ENCODE measurements at regions not wholly inside any gene's neighbourhood (a gene's known extent, or its start where the extent isn't known, plus 50 kb on each side); places are given as distances from the start of the nearest gene placed in this dataset.

DNA sequence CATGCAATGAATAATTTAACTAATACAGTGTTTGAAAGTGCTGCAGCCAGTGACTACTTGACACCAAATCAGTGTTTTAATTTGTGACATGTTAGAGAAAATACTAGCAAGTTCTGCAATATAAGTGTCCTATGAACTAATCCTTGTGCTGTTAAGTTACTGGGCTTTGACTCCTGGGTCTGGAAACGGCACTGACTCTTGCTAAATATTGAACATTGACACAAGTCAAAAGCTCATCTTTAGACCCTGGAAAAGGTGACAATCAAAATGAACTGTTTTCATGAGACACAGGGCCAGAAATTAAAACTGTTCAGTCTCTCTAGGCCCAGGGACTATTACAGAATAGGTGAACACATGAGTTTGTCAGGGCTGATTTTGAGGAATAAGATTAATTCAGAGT, 268.1 kb downstream of the IPO8 start:
- DNase-seq (ENCODE audit: low read depth in 1 of 2, low spot score in 1 of 2): no peak
- H3K4me1 ChIP-seq: no peaks in the 10 kb centered on the region
- H3K27ac ChIP-seq: no peak overlapping the region
- ATAC-seq: no peak
- CTCF ChIA-PET: no interaction called here
- no peak overlapping the region for H3K4me3 ChIP-seq
- TF ChIP-seq NPAS2 (CRISPR knock-in tag; IDR thresholded peaks at IDR 0.05; ENCODE audit: borderline replicate concordance): no peak
- TF ChIP-seq JUN (IDR thresholded peaks at IDR 0.05): no peak
- TF ChIP-seq CBX2 (IDR thresholded peaks at IDR 0.05; ENCODE audit: borderline replicate concordance, low read depth): no peak
- no peak for TF ChIP-seq ZNF302 (CRISPR knock-in tag; IDR thresholded peaks at IDR 0.05)
- no peak for TF ChIP-seq CHD4 (IDR thresholded peaks at IDR 0.05; ENCODE audit: borderline replicate concordance)
- TF ChIP-seq EHMT2 (IDR thresholded peaks at IDR 0.05; ENCODE audit: low read depth): no peak
- TF ChIP-seq RAD21 (conservative IDR thresholded peaks at IDR 0.05 in 1 of 2, IDR thresholded peaks at IDR 0.05 in 1 of 2): no peak
- TF ChIP-seq, protein P1, sequence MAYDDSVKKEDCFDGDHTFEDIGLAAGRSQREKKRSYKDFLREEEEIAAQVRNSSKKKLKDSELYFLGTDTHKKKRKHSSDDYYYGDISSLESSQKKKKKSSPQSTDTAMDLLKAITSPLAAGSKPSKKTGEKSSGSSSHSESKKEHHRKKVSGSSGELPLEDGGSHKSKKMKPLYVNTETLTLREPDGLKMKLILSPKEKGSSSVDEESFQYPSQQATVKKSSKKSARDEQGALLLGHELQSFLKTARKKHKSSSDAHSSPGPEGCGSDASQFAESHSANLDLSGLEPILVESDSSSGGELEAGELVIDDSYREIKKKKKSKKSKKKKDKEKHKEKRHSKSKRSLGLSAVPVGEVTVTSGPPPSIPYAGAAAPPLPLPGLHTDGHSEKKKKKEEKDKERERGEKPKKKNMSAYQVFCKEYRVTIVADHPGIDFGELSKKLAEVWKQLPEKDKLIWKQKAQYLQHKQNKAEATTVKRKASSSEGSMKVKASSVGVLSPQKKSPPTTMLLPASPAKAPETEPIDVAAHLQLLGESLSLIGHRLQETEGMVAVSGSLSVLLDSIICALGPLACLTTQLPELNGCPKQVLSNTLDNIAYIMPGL (CRISPR knock-in tag; IDR thresholded peaks at IDR 0.05; ENCODE audit: borderline replicate concordance): no peak
- H3K4me2 ChIP-seq: no peak overlapping the region
- POLR2A ChIA-PET: no interaction called here
- WGBS (ENCODE audit: missing lambda C conversion rate): 0% methylated on average over 1 of the region's 1 CpG
- FAIRE-seq: no peak
- no peaks in the 10 kb centered on the region for H3K9me3 ChIP-seq

DNA sequence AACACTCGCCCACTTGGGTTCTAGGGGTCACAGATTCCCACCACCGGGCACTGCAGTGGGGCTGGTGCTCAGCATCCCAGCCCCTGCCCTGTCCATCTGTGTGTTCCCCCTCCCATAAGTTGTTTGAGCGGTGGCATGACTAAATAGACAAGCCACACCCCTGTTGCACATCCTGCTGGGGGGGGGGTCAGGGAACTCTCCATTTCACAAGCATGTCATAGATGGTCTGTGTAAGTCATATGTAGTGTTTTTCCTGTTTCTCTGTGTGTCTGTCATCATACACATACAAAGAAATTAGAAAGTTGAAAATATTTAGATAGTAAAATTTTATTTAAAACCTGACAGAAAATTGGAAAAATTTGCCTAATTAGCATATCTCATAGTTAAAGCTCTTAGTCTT, 270.2 kb downstream of the IPO8 start:
- ChIA-PET CTCF (no interaction called here), POLR2A (no interaction called here)
- 0% methylated on average over 3 of the region's 3 CpGs for WGBS (ENCODE audit: missing lambda C conversion rate)
- Histone ChIP-seq H3K9me3 (no peaks in the 10 kb centered on the region), H3K27ac (no peak overlapping the region), H3K4me2 (no peak overlapping the region), H3K4me3 (no peak overlapping the region), H3K4me1 (no peaks in the 10 kb centered on the region)
- FAIRE-seq: no peak
- no peak for DNase-seq (ENCODE audit: low read depth in 1 of 2, low spot score in 1 of 2)
- no peak for ATAC-seq
- TF ChIP-seq MAFK (IDR thresholded peaks at IDR 0.05; ENCODE audit: partially characterized antibody) (peak; percentile 6), RNF2 (IDR thresholded peaks at IDR 0.05; ENCODE audit: borderline replicate concordance, low read depth) (no peak)

DNA sequence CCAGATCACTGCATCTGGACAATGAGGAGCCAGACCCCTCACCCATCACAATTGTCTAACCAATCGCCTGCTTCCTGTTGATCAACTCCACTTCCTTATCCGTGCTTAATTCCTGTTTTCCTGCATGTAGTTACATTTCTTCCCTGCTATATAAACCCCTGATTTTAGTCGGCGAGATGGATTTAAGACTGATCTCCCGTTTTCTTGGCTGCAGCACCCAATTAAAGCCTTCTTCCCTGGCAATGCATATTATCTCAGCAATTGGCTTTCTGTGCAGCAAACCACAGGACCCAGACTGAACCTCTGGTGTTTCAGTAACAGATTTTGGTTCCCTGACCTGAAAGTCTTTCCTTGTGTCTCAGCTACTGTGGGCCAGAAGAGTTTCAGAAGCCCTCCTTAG, 272.3 kb downstream of the IPO8 start:
- 25% methylated on average over 5 of the region's 5 CpGs for WGBS (ENCODE audit: missing lambda C conversion rate)
- DNase-seq (ENCODE audit: low read depth in 1 of 2, low spot score in 1 of 2): no peak
- H3K9me3 ChIP-seq: no peaks in the 10 kb centered on the region
- ChIA-PET CTCF (no interaction called here), POLR2A (no interaction called here)
- no peak for FAIRE-seq
- ATAC-seq: no peak
- no peak overlapping the region for H3K4me3 ChIP-seq
- TF ChIP-seq POLR2A (IDR thresholded peaks at IDR 0.05; ENCODE audit: low read length) (no peak), MAFK (IDR thresholded peaks at IDR 0.05; ENCODE audit: partially characterized antibody) (no peak), CHD2 (IDR thresholded peaks at IDR 0.05; ENCODE audit: low read length, partially characterized antibody) (no peak), HOXB5 (CRISPR knock-in tag; IDR thresholded peaks at IDR 0.05) (no peak), HEYL (CRISPR knock-in tag; IDR thresholded peaks at IDR 0.05) (no peak), ZFP36 (IDR thresholded peaks at IDR 0.05; ENCODE audit: borderline replicate concordance, partially characterized antibody) (no peak), FOSB (CRISPR knock-in tag; IDR thresholded peaks at IDR 0.05) (no peak), RNF2 (IDR thresholded peaks at IDR 0.05; ENCODE audit: borderline replicate concordance, low read depth) (no peak), CBX2 (IDR thresholded peaks at IDR 0.05; ENCODE audit: borderline replicate concordance, low read depth) (no peak), NR3C1 (IDR thresholded peaks at IDR 0.05) (no peak), NFE2L2 (conservative IDR thresholded peaks at IDR 0.05; ENCODE audit: low read length) (no peak)
- TF ChIP-seq, protein P2, sequence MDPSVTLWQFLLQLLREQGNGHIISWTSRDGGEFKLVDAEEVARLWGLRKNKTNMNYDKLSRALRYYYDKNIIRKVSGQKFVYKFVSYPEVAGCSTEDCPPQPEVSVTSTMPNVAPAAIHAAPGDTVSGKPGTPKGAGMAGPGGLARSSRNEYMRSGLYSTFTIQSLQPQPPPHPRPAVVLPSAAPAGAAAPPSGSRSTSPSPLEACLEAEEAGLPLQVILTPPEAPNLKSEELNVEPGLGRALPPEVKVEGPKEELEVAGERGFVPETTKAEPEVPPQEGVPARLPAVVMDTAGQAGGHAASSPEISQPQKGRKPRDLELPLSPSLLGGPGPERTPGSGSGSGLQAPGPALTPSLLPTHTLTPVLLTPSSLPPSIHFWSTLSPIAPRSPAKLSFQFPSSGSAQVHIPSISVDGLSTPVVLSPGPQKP (IDR thresholded peaks at IDR 0.05; ENCODE audit: low read depth, low read length): no peak
- no peak overlapping the region for H3K27ac ChIP-seq
- H3K4me1 ChIP-seq: no peaks in the 10 kb centered on the region
- no peak overlapping the region for H3K4me2 ChIP-seq

DNA sequence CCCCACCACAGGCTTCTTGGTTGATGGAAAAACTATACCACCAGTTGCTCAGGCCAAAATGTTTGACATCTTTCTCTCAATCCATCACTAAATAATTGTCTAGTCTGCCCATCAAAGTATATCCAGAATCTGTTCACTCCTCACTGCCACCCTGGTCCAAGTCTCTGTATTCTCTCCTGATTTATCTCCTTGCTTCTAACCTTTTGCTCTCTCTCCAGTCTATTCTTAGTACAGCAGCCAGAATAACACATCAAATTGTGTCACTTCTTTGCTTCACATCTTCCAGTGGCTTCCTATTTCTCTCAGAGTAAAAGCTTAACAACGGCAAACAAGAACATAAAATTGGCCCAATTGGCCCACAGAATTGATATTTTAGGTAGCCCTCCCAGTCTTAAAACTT, 272.8 kb downstream of the IPO8 start:
- CTCF ChIA-PET: no interaction called here
- 3% methylated on average over 1 of the region's 1 CpG for WGBS (ENCODE audit: missing lambda C conversion rate)

More for the DNA sequence above, 272.8 kb downstream of the IPO8 start:
- POLR2A ChIA-PET: no interaction called here
- TF ChIP-seq ZC3H11A (IDR thresholded peaks at IDR 0.05): no peak
- H3K27ac ChIP-seq: no peak overlapping the region
- no peaks in the 10 kb centered on the region for H3K9me3 ChIP-seq
- no peak for ATAC-seq
- no peak for DNase-seq (ENCODE audit: low read depth in 1 of 2, low spot score in 1 of 2)
- H3K4me1 ChIP-seq: no peaks in the 10 kb centered on the region
- no peak for FAIRE-seq
- no peak overlapping the region for H3K4me2 ChIP-seq
- no peak overlapping the region for H3K4me3 ChIP-seq

Measured in A549 (cell line).